Nephron progenitor cell (in vitro differentiated cells): ENCODE measurements at regions not wholly inside any gene's neighbourhood (a gene's known extent, or its start where the extent isn't known, plus 50 kb on each side); places are given as distances from the start of the nearest gene placed in this dataset.

Source experiments
- DNase-seq: peaks from one replicate; pipeline ENCODE4 v3.0.0; 2021
- H3K27ac Mint-ChIP-seq: 2 replicates; pipeline ENCODE4 v1.8.0; 2021; ENCODE audit warnings: mild to moderate bottlenecking, moderate library complexity, mixed read lengths
- H3K27me3 Mint-ChIP-seq: 2 replicates; pipeline ENCODE4 v1.8.0; 2021; ENCODE audit warnings: mild to moderate bottlenecking, low read depth, mixed read lengths; ENCODE audit not compliant: poor library complexity
- H3K36me3 Mint-ChIP-seq: 2 replicates; pipeline ENCODE4 v1.8.0; 2021; ENCODE audit warnings: low read depth, mixed read lengths
- H3K4me1 Mint-ChIP-seq: 2 replicates; pipeline ENCODE4 v1.8.0; 2021; ENCODE audit warnings: mixed read lengths
- H3K4me3 Mint-ChIP-seq: 2 replicates; pipeline ENCODE4 v1.8.0; 2021; ENCODE audit warnings: mild to moderate bottlenecking, moderate library complexity, mixed read lengths
- H3K9me3 Mint-ChIP-seq: 2 replicates; pipeline ENCODE4 v1.8.0; 2021; ENCODE audit warnings: mild to moderate bottlenecking, moderate library complexity, mixed read lengths
- TF ChIP-seq, protein P1 (sequence below): fragments of 200-600 bp; sonication (generic); IDR thresholded peaks from 2 replicates; pipeline ENCODE4 v1.5.0; 2021; ENCODE audit warnings: antibody characterized with exemption

DNA sequence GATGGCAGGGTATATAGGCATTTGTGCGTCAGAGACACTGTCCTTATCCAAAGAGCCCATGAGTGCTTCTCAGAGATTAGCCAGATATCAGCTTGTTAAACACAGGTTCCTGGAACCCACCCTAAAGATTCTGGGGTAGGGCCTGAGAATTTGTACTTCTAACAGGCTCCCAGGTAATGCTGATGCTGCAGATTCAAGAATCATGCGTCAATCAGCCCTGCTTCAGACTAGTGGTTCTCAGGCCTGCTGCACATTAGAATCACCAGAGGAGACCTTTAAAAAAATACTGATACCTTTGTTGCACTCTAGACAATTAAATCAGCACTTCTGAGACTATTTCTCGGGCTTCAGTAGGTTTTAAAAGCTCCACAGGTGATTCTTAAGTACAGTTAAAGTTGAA is 369.5 kb downstream of the MFSD1 start:
- TF ChIP-seq, protein P1, sequence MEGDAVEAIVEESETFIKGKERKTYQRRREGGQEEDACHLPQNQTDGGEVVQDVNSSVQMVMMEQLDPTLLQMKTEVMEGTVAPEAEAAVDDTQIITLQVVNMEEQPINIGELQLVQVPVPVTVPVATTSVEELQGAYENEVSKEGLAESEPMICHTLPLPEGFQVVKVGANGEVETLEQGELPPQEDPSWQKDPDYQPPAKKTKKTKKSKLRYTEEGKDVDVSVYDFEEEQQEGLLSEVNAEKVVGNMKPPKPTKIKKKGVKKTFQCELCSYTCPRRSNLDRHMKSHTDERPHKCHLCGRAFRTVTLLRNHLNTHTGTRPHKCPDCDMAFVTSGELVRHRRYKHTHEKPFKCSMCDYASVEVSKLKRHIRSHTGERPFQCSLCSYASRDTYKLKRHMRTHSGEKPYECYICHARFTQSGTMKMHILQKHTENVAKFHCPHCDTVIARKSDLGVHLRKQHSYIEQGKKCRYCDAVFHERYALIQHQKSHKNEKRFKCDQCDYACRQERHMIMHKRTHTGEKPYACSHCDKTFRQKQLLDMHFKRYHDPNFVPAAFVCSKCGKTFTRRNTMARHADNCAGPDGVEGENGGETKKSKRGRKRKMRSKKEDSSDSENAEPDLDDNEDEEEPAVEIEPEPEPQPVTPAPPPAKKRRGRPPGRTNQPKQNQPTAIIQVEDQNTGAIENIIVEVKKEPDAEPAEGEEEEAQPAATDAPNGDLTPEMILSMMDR, result no peak

DNA sequence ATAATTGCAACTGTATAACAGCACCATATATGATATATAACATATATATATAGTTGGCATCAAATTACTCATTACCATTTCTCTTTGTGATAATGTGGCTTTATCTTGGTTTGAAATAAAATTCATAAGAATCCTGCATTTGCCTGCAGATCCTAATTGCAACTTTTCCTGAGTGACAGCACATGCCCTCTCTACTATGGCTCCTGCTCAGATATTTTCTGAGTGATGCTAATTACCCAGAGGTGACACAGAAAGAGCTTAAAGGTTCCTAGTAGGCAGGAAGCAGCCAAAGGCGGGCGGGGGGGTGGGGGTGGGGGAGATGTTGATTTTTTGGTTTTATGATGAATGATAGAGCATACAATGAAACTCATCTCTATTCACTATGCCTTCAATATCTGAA is 370.6 kb downstream of the MFSD1 start:
- DNase-seq, result no peak
- TF ChIP-seq, protein P1, result no peak
- Mint-ChIP-seq H3K4me3 (no peak overlapping the region), H3K27me3 (peaks cover 6% of the 10 kb centered on the region), H3K4me1 (no peaks in the 10 kb centered on the region), H3K9me3 (no peaks in the 10 kb centered on the region), H3K36me3 (no peaks in the 10 kb centered on the region), H3K27ac (no peak overlapping the region)

More for the DNA sequence above, 369.5 kb downstream of the MFSD1 start:
- Mint-ChIP-seq H3K4me1 (no peaks in the 10 kb centered on the region), H3K9me3 (no peaks in the 10 kb centered on the region), H3K27ac (no peak overlapping the region), H3K27me3 (peaks cover 6% of the 10 kb centered on the region), H3K36me3 (no peaks in the 10 kb centered on the region), H3K4me3 (no peak overlapping the region)
- no peak for DNase-seq

DNA sequence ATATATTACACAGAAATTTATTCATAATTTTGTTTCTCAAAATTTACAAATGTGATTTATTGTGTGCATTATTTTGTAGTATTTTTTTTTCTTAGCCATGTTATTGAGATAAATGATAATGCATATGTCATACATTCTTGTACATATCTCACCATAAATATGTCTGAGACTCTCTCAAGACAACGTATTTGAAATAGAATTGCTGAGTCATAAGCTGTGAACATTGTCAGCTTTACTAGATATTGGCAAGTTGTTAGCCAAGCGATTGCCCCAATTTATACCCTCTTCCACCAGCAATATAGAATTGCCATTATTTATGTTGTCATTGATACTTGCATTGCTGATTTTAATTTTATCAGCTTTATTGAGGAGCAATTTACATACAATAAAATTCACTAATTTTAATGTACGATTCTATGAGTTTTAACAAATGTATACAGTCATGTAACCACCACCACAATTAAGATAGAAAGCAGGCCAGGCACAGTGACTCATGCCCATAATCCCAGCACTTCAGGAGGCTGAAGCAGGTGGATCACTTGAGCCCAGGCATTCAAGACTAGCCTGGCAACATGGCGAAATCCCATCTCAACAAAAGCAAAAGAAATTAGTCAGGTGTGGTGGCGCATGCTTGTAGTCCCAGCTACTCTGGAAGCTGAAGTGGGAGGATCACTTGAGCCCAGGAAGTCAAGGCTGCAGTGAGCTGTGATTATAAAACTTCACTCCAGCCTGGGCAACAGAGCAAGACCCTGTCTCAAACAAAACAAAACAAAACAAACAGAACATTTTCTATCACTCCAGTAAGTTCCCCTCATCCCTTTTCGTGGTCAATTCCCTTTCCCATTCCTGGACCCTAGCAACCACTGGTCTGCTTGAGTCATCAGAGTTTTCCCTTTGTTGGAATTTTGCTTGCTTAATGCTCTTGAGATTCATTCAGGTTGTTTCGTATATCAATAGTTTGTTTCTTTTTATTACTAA is 373.1 kb downstream of the MFSD1 start:
- Mint-ChIP-seq H3K27me3 (peaks cover 6% of the 10 kb centered on the region), H3K4me1 (no peaks in the 10 kb centered on the region), H3K9me3 (no peaks in the 10 kb centered on the region), H3K4me3 (no peak overlapping the region), H3K36me3 (no peaks in the 10 kb centered on the region), H3K27ac (no peak overlapping the region)
- TF ChIP-seq, protein P1, result no peak
- DNase-seq, result no peak

DNA sequence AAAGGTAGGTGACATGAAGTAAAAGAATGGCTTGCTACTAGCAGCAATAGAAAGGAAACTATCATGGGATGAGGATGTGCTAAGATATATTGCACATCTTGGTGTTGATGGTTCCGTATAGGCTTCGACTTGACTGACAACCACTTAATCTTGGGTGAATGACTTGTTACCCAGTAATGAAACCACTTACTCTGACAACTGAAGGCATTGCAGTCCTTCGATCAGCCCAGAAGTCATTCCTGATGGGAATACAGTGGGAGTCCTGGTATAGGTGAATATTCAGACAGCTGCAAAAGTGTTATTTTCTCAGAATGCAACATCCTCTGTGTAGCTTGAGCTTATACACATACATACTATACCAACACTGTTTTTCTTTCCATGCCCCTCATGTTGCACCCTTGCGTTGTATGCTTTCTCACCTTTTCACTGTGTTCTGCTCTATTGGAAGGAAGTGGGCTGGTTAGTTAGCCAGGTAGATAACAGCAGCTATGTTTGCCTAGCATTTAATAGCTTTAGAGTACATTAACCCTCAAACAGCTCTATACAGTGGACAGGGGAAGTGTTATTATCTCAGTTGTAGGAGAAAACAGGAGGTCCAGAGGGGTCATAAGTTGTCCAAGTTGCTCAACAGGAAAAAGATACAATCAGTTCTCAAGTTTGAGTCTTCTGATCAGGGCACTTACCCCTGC is 376.5 kb downstream of the MFSD1 start:
- no peak overlapping the region for H3K4me3 Mint-ChIP-seq
- no peak overlapping the region for H3K27ac Mint-ChIP-seq
- H3K4me1 Mint-ChIP-seq, result no peaks in the 10 kb centered on the region
- no peaks in the 10 kb centered on the region for H3K36me3 Mint-ChIP-seq
- TF ChIP-seq, protein P1, result no peak
- DNase-seq, result no peak
- H3K9me3 Mint-ChIP-seq, result no peaks in the 10 kb centered on the region
- peaks cover 10% of the 10 kb centered on the region for H3K27me3 Mint-ChIP-seq

DNA sequence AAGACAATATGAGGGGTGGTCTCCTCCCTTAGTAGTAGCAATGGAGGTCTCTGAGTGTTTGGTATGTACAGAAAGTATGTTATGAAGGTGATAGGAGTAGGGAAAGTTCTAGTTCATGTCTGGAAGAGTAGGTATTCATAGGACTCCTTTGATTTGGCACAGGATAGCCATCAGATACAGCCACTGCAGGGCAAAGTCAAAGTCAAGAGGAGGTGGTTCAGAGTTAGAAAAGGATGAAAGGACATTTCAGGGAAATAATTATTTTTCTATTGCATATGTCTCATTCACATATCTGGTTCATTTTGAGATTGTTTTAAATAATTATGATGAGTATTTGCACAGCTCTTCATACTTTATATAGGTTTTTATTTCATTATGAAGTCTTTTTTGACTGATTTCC is 381.1 kb downstream of the MFSD1 start:
- H3K9me3 Mint-ChIP-seq, result no peaks in the 10 kb centered on the region

More for the DNA sequence above, 381.1 kb downstream of the MFSD1 start:
- peaks cover 3% of the 10 kb centered on the region for H3K27me3 Mint-ChIP-seq
- no peaks in the 10 kb centered on the region for H3K36me3 Mint-ChIP-seq
- H3K4me1 Mint-ChIP-seq, result no peaks in the 10 kb centered on the region
- H3K4me3 Mint-ChIP-seq, result no peak overlapping the region
- no peak for DNase-seq
- TF ChIP-seq, protein P1, result no peak
- H3K27ac Mint-ChIP-seq, result no peak overlapping the region
